CD4-positive, alpha-beta memory T cell (primary cell): ENCODE measurements at regions not wholly inside any gene's neighbourhood (a gene's known extent, or its start where the extent isn't known, plus 50 kb on each side); places are given as distances from the start of the nearest gene placed in this dataset.

Experiments
- CTCF ChIA-PET: fragments of 350-600 bp; sonication (Branson Sonifier 250); formaldehyde crosslinking; loops from one replicate; lab custom pipeline; 2021; ENCODE audit warnings: inconsistent platforms; ENCODE audit not compliant: partially characterized antibody; lab: Charles Lee
- POLR2A ChIA-PET: fragments of 350-600 bp; sonication (Branson Sonifier 250); formaldehyde crosslinking; loops from one replicate; lab custom pipeline; 2021; ENCODE audit not compliant: partially characterized antibody; lab: Charles Lee
- DNase-seq, 5 donors: peaks; one replicate each; pipeline versions ENCODE4 v3.0.0 to v3.0.0-alpha.2; 2020 to 2022; ENCODE audit warnings: mixed read lengths in 1 of 5
- H3K27ac ChIP-seq: one replicate; pipeline ENCODE4 v1.7.0; 2013; ENCODE audit warnings: low read depth, low read length
- H3K27me3 ChIP-seq: 2 replicates; pipeline ENCODE4 v1.7.0; 2013; ENCODE audit warnings: mild to moderate bottlenecking, low read length, moderate library complexity; ENCODE audit not compliant: insufficient read depth
- H3K36me3 ChIP-seq: 2 replicates; pipeline ENCODE4 v1.7.0; 2013; ENCODE audit warnings: mild to moderate bottlenecking, low read length, moderate library complexity; ENCODE audit not compliant: insufficient read depth
- H3K4me1 ChIP-seq: 2 replicates; pipeline ENCODE4 v1.7.0; 2013; ENCODE audit warnings: mild to moderate bottlenecking, low read length, moderate library complexity; ENCODE audit not compliant: insufficient read depth
- H3K4me3 ChIP-seq, 2 donors: one replicate each; pipeline ENCODE4 v1.7.0; 2013; ENCODE audit warnings: low read length in 2 of 2, mild to moderate bottlenecking in 1 of 2
- H3K9me3 ChIP-seq, 2 donors: one replicate each; pipeline ENCODE4 v1.7.0; 2013; ENCODE audit warnings: low read length in 2 of 2, control low read depth in 1 of 2; ENCODE audit not compliant: control insufficient read depth in 1 of 2
- H3K27ac Mint-ChIP-seq, 7 donors: one replicate each; pipeline ENCODE4 v1.8.0; 2020 to 2021; ENCODE audit warnings: mixed read lengths in 7 of 7, mild to moderate bottlenecking in 6 of 7, inconsistent platforms in 3 of 7, moderate library complexity in 3 of 7
- H3K27me3 Mint-ChIP-seq, 2 donors: one replicate each; pipeline ENCODE4 v1.8.0; 2020 to 2021; ENCODE audit warnings: mixed read lengths in 2 of 2
- H3K36me3 Mint-ChIP-seq, 2 donors: one replicate each; pipeline ENCODE4 v1.8.0; 2020 to 2021; ENCODE audit warnings: mixed read lengths in 2 of 2, inconsistent platforms in 1 of 2, mild to moderate bottlenecking in 1 of 2
- H3K4me1 Mint-ChIP-seq, 4 donors: one replicate each; pipeline ENCODE4 v1.8.0; 2020 to 2021; ENCODE audit warnings: mixed read lengths in 4 of 4, mild to moderate bottlenecking in 1 of 4
- H3K4me3 Mint-ChIP-seq, 8 donors: one replicate each; pipeline ENCODE4 v1.8.0; 2020 to 2021; ENCODE audit warnings: mixed read lengths in 8 of 8, mild to moderate bottlenecking in 7 of 8, moderate library complexity in 6 of 8, inconsistent platforms in 3 of 8
- H3K9me3 Mint-ChIP-seq, 8 donors: one replicate each; pipeline ENCODE4 v1.8.0; 2020 to 2021; ENCODE audit warnings: mixed read lengths in 8 of 8, mild to moderate bottlenecking in 5 of 8, inconsistent platforms in 3 of 8, moderate library complexity in 1 of 8
- intact Hi-C: fragments of 100-400 bp; cut with micrococcal nuclease; formaldehyde crosslinking; loops from one replicate; pipeline ENCODE4 v1.15.1; 2023

DNA sequence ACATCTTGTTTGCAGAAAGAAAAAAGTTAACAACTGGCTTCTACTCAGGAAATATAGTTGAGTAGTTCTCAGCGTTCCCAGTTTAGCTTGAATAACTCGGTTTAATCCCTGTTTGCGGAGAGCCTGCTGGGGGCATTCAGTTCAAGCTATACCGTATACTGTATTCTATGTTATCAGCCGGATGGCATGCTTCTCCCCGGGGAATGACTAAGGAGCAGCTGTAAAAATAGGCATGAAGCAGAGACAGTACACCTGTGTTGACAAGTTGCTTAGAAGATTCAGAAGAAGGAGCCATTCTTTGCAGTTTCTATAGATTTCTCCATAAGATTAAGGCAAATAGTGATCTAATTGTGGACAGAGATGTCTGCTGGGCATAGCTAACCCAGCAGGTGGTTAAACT is 267.8 kb upstream of the NCAM2 start:
- no peaks in the 10 kb centered on the region for H3K36me3 Mint-ChIP-seq
- H3K27me3 ChIP-seq = no peaks in the 10 kb centered on the region
- H3K9me3 Mint-ChIP-seq = peaks cover 0 to 10% (median under 1%) of the 10 kb centered on the region in 8 donors
- ChIA-PET CTCF (no interaction called here), POLR2A (no interaction called here)
- intact Hi-C loops = no loop called here
- no peaks in the 10 kb centered on the region for H3K9me3 ChIP-seq
- no peak overlapping the region for H3K4me3 Mint-ChIP-seq
- H3K4me1 ChIP-seq = no peaks in the 10 kb centered on the region
- no peaks in the 10 kb centered on the region for H3K36me3 ChIP-seq
- H3K27me3 Mint-ChIP-seq = no peaks in the 10 kb centered on the region
- no peak for DNase-seq
- no peak overlapping the region for H3K27ac ChIP-seq
- H3K4me1 Mint-ChIP-seq = no peaks in the 10 kb centered on the region
- H3K27ac Mint-ChIP-seq = no peak overlapping the region
- no peak overlapping the region for H3K4me3 ChIP-seq

DNA sequence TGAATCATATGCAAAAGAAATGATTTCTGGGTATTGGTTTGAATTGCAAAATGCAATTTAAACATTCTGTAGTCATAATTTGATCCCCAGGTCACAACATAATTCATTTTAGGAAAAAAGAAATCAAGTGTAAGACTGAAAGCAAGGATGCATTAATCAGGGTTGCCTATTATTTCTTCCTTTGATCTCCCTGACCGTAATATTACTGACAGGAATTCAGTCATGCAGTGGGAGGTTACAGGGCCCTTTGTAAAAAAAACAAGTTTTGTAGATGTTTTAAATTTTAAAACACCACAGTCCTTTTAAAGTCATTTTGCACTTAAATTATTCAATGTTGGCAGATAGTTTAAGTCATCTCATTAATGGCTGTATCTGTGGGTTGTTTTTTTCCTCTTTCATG is 263.0 kb upstream of the NCAM2 start:
- Mint-ChIP-seq H3K27ac (no peak overlapping the region), H3K9me3 (peaks cover 2 to 24% (median 7%) of the 10 kb centered on the region in 8 donors), H3K36me3 (no peaks in the 10 kb centered on the region), H3K4me3 (no peak overlapping the region), H3K27me3 (no peaks in the 10 kb centered on the region), H3K4me1 (no peaks in the 10 kb centered on the region)
- Histone ChIP-seq H3K4me3 (no peak overlapping the region), H3K4me1 (no peaks in the 10 kb centered on the region), H3K27me3 (no peaks in the 10 kb centered on the region), H3K9me3 (peaks cover 0 to 3% of the 10 kb centered on the region in 2 donors), H3K36me3 (no peaks in the 10 kb centered on the region), H3K27ac (no peak overlapping the region)
- no peak for DNase-seq
- intact Hi-C loops = no loop called here
- ChIA-PET POLR2A (no interaction called here), CTCF (no interaction called here)

DNA sequence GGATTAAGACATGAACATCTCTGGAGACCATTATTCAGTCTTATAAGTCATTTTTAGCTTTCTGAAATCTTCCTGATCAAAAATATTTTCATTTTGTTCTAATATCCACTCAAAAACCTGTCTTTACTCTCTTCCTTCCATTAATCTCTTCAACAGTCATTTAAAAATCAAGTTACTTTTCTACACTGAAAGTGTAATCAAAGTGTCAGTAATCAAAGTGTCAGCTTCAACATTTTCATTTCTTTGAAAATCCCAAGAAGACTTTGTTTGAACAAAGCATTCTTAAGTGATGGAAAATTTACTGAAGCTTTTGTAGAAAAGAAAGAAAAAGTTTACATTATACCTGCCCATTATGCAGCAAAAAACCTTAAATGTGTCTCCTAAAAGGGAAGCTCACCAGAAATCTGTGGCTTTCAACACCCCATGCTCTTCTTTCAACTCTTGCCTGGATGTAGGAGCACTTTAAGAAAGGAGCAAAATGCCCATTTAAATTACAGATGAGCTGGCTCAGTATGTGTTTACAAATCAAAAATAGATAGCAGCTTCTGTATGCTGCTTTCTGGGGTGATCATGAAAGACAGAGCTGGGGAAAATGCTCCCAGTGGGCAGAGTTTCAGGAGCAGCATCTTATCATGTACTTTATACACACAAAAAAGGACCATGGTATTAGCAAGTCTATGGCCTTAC is 260.8 kb upstream of the NCAM2 start:
- Mint-ChIP-seq H3K27me3 (no peaks in the 10 kb centered on the region), H3K27ac (no peak overlapping the region), H3K4me1 (no peaks in the 10 kb centered on the region), H3K4me3 (no peak overlapping the region), H3K9me3 (peaks cover 2 to 25% (median 7%) of the 10 kb centered on the region in 8 donors), H3K36me3 (no peaks in the 10 kb centered on the region)
- H3K4me3 ChIP-seq = no peak overlapping the region
- H3K4me1 ChIP-seq = no peaks in the 10 kb centered on the region
- H3K27me3 ChIP-seq = no peaks in the 10 kb centered on the region
- no peak for DNase-seq
- intact Hi-C loops = no loop called here
- no peak overlapping the region for H3K27ac ChIP-seq
- ChIA-PET POLR2A (no interaction called here), CTCF (no interaction called here)
- H3K9me3 ChIP-seq = peaks cover 0 to 3% of the 10 kb centered on the region in 2 donors
- H3K36me3 ChIP-seq = no peaks in the 10 kb centered on the region

DNA sequence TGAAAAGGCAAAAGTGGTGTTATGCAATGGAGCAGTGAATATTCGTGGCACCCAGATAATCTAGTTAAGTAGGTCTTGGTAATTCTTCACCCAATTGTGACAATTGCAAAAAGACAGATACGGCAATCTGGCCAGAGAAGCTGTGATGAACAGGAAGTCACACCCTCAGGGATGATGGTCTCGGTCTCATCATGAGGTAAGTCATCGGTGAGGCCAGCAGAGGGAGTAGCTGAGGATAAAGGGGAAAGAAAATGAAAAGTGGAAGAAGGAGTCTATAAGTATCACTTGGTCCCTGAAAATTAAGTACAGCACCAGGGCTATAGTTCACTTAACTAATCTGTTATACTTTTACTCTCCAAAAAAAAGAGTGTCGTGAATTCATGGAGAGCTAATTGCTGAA is 258.8 kb upstream of the NCAM2 start:
- intact Hi-C loops = no loop called here
- H3K4me1 Mint-ChIP-seq = no peaks in the 10 kb centered on the region
- H3K27me3 Mint-ChIP-seq = no peaks in the 10 kb centered on the region
- Histone ChIP-seq H3K4me1 (no peaks in the 10 kb centered on the region), H3K27me3 (no peaks in the 10 kb centered on the region), H3K4me3 (no peak overlapping the region), H3K9me3 (peaks cover 0 to 3% of the 10 kb centered on the region in 2 donors), H3K27ac (no peak overlapping the region), H3K36me3 (no peaks in the 10 kb centered on the region)
- POLR2A ChIA-PET = no interaction called here
- no peak for DNase-seq
- H3K9me3 Mint-ChIP-seq = peaks cover 2 to 21% (median 7%) of the 10 kb centered on the region in 8 donors
- no peak overlapping the region for H3K27ac Mint-ChIP-seq
- CTCF ChIA-PET = no interaction called here
- no peak overlapping the region for H3K4me3 Mint-ChIP-seq
- H3K36me3 Mint-ChIP-seq = no peaks in the 10 kb centered on the region

DNA sequence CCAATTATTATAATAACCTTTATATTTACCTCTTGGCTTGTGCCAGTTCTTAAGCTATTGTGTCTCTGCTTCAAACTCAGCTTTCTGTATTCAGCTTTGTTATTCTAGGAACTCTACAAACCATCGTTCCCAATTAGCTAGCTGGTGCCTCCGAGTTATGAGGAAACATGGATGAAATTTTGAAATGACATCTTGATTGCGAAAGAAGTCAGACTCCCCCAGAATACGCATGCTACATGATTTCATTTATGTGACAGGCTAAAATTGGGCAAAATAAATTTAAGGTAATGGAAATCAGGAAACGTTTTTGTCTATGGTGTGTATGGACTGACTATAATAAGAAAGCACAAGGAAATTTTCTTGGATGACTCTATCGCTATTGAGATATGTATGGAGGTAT is 256.8 kb upstream of the NCAM2 start:
- Mint-ChIP-seq H3K9me3 (peaks cover 2 to 19% (median 7%) of the 10 kb centered on the region in 8 donors), H3K4me1 (no peaks in the 10 kb centered on the region)
- POLR2A ChIA-PET = no interaction called here

DNA sequence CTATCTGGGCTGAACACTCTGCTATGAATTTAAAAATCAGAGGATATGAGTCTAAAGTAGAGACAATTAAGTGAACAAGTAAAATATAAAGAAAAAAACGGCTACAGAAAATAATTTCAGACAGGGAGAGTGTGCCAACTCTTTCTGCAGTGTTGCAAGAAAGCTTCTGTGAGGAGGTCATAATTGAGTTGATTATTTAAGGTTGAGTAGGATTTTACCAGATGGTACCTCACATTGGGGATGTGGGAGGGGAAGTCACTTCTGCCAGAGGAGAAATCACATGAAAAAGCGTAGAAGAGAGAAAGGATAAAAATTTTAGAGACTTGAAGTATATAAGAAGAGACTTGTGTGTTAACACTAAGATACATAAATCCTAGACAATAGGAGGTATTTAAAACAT is 238.0 kb upstream of the NCAM2 start:
- no peaks in the 10 kb centered on the region for H3K4me1 ChIP-seq
- POLR2A ChIA-PET = no interaction called here
- CTCF ChIA-PET = no interaction called here
- H3K27me3 ChIP-seq = no peaks in the 10 kb centered on the region
- Mint-ChIP-seq H3K36me3 (no peaks in the 10 kb centered on the region), H3K4me3 (no peak overlapping the region), H3K27me3 (no peaks in the 10 kb centered on the region), H3K9me3 (peaks cover 0 to 10% (median 4%) of the 10 kb centered on the region in 8 donors), H3K4me1 (no peaks in the 10 kb centered on the region), H3K27ac (no peak overlapping the region)
- H3K4me3 ChIP-seq = no peak overlapping the region
- H3K27ac ChIP-seq = no peak overlapping the region
- no peak for DNase-seq
- H3K36me3 ChIP-seq = no peaks in the 10 kb centered on the region
- no peaks in the 10 kb centered on the region for H3K9me3 ChIP-seq
- intact Hi-C loops = no loop called here

More for the DNA sequence above, 256.8 kb upstream of the NCAM2 start:
- H3K27me3 Mint-ChIP-seq = no peaks in the 10 kb centered on the region
- intact Hi-C loops = no loop called here
- H3K27me3 ChIP-seq = no peaks in the 10 kb centered on the region
- CTCF ChIA-PET = no interaction called here
- no peak overlapping the region for H3K4me3 ChIP-seq
- no peak overlapping the region for H3K27ac ChIP-seq
- H3K9me3 ChIP-seq = peaks cover 0 to 3% of the 10 kb centered on the region in 2 donors
- no peak for DNase-seq
- H3K36me3 Mint-ChIP-seq = no peaks in the 10 kb centered on the region
- H3K27ac Mint-ChIP-seq = no peak overlapping the region
- no peaks in the 10 kb centered on the region for H3K4me1 ChIP-seq
- no peak overlapping the region for H3K4me3 Mint-ChIP-seq
- H3K36me3 ChIP-seq = no peaks in the 10 kb centered on the region

DNA sequence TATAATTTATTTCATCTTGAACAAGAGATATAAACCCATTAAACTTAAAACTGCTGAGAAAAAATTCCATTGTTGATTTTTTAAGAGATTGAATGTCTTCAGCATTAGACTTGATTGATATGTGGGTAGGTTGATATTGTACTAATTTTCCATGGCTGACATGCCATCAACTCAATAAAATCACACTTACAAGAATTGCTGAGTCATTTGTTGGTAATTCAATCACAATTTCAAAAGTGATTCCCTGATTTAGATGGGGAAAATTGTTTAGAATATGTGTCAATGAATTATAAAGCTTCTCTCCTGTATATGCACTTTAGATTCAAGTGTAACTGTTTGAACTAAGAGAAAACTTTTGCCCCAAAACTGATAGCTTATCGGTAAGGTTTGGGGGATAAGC is 223.5 kb upstream of the NCAM2 start:
- intact Hi-C loops = no loop called here
- CTCF ChIA-PET = no interaction called here
- POLR2A ChIA-PET = no interaction called here

More for the DNA sequence above, 223.5 kb upstream of the NCAM2 start:
- peaks cover 0 to 13% (median 10%) of the 10 kb centered on the region in 8 donors for H3K9me3 Mint-ChIP-seq
- Histone ChIP-seq H3K36me3 (no peaks in the 10 kb centered on the region), H3K4me1 (no peaks in the 10 kb centered on the region), H3K27ac (no peak overlapping the region), H3K9me3 (peaks cover 0 to 2% of the 10 kb centered on the region in 2 donors), H3K4me3 (no peak overlapping the region), H3K27me3 (no peaks in the 10 kb centered on the region)
- no peak overlapping the region for H3K27ac Mint-ChIP-seq
- H3K27me3 Mint-ChIP-seq = no peaks in the 10 kb centered on the region
- no peaks in the 10 kb centered on the region for H3K4me1 Mint-ChIP-seq
- DNase-seq = no peak
- no peak overlapping the region for H3K4me3 Mint-ChIP-seq
- no peaks in the 10 kb centered on the region for H3K36me3 Mint-ChIP-seq
